Vagina (tissue), 2 donors: ENCODE measurements at regions not wholly inside any gene's neighbourhood (a gene's known extent, or its start where the extent isn't known, plus 50 kb on each side); places are given as distances from the start of the nearest gene placed in this dataset.

Source experiments
- DNase-seq, 2 donors: peaks; one replicate each; pipeline ENCODE4 v3.0.0-alpha.2; 2017; ENCODE audit errors: extremely low spot score in 2 of 2
- H3K27ac ChIP-seq: fragments of 200-600 bp; sonication (generic); one replicate; pipeline ENCODE4 v1.5.1; 2019
- H3K27me3 ChIP-seq: fragments of 200-600 bp; sonication (generic); one replicate; pipeline ENCODE4 v1.5.1; 2019
- H3K36me3 ChIP-seq, 2 donors: fragments of 200-600 bp; sonication (generic); one replicate each; pipeline ENCODE4 v1.5.1; 2017 to 2019
- H3K4me1 ChIP-seq: fragments of 200-600 bp; sonication (generic); one replicate; pipeline ENCODE4 v1.5.1; 2019
- H3K4me3 ChIP-seq, 2 donors: fragments of 200-600 bp; sonication (generic); 1 replicate in 1 of 2; 2 replicates in 1 of 2; pipeline ENCODE4 v1.5.1; 2016 to 2019
- H3K9me3 ChIP-seq: fragments of 200-600 bp; sonication (generic); one replicate; pipeline ENCODE4 v1.5.1; 2019
- POLR2A ChIP-seq, 2 donors: fragments of 450-650 bp; IDR thresholded peaks; one replicate each; pipeline ENCODE4 v1.6.1; 2017; ENCODE audit warnings: antibody characterized with exemption in 2 of 2, mild to moderate bottlenecking in 2 of 2, moderate library complexity in 2 of 2
- POLR2AphosphoS5 ChIP-seq, 2 donors: sonication (generic); formaldehyde crosslinking; IDR thresholded peaks; one replicate each; pipeline ENCODE4 v1.9.0; 2017; ENCODE audit warnings: antibody characterized with exemption in 2 of 2, mild to moderate bottlenecking in 2 of 2, low read depth in 1 of 2; ENCODE audit not compliant: insufficient read depth in 1 of 2
- intact Hi-C: fragments of 100-400 bp; cut with DNase I; formaldehyde crosslinking; loops from one replicate; pipeline ENCODE4 v1.15.1; 2023
- TF ChIP-seq, protein P1 (sequence below), 3 experiments: fragments of 450-650 bp in 2 of 3; fragments of 200-600 bp in 1 of 3; sonication (generic) in 1 of 3; IDR thresholded peaks; one replicate each; pipeline ENCODE4 v1.5.1; 2017 to 2019; ENCODE audit warnings: antibody characterized with exemption in 3 of 3, mild to moderate bottlenecking in 2 of 3, moderate library complexity in 2 of 3

DNA sequence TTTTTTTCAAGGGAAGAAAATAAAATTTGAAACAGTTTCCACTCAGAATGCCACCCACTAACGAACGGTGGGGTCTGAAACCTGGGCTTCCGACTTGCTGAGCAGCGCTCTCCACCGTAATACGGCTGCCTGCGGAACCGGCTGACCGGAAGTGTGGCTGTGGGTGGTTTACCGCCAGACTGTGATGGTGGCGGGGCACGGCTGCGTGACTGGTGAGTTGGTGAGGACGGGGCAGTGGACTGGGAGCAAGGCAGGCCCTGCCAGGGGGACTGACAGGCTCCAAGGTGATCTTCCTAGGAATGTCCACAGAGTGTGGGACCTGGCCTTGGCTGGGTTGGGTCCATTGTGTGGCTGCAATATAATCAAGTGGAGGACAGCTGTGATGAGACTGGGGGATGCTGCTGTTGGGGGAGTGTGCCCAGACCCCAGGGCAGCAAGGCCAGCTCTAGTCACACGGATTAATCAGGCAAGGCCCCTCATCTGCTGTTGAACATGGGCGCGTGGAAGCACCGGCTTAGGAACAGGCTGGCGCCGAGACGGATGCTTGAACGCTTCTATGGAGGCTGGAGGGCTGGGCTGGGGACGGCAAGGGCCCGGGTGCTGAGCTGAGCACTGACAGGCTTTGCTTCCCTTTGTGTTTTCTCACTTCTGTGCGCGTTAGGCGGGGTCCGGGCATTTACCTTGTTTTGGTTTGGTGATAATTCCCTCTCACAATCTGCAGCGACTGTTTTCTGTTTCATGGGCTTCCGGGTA is 357.7 kb upstream of the SPRED2 start:
- intact Hi-C loops = no loop called here
- no peak overlapping the region for H3K27ac ChIP-seq
- H3K4me3 ChIP-seq = no peak overlapping the region
- no peaks in the 10 kb centered on the region for H3K36me3 ChIP-seq
- TF ChIP-seq, protein P1, sequence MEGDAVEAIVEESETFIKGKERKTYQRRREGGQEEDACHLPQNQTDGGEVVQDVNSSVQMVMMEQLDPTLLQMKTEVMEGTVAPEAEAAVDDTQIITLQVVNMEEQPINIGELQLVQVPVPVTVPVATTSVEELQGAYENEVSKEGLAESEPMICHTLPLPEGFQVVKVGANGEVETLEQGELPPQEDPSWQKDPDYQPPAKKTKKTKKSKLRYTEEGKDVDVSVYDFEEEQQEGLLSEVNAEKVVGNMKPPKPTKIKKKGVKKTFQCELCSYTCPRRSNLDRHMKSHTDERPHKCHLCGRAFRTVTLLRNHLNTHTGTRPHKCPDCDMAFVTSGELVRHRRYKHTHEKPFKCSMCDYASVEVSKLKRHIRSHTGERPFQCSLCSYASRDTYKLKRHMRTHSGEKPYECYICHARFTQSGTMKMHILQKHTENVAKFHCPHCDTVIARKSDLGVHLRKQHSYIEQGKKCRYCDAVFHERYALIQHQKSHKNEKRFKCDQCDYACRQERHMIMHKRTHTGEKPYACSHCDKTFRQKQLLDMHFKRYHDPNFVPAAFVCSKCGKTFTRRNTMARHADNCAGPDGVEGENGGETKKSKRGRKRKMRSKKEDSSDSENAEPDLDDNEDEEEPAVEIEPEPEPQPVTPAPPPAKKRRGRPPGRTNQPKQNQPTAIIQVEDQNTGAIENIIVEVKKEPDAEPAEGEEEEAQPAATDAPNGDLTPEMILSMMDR (IDR thresholded peaks at IDR 0.05) = no peak
- no peak for TF ChIP-seq POLR2A (IDR thresholded peaks at IDR 0.05)
- no peak for TF ChIP-seq POLR2AphosphoS5 (IDR thresholded peaks at IDR 0.05; ENCODE audit: insufficient read depth in 1 of 2, low read depth in 1 of 2)
- no peak for DNase-seq
- no peaks in the 10 kb centered on the region for H3K27me3 ChIP-seq
- no peaks in the 10 kb centered on the region for H3K9me3 ChIP-seq
- no peaks in the 10 kb centered on the region for H3K4me1 ChIP-seq

DNA sequence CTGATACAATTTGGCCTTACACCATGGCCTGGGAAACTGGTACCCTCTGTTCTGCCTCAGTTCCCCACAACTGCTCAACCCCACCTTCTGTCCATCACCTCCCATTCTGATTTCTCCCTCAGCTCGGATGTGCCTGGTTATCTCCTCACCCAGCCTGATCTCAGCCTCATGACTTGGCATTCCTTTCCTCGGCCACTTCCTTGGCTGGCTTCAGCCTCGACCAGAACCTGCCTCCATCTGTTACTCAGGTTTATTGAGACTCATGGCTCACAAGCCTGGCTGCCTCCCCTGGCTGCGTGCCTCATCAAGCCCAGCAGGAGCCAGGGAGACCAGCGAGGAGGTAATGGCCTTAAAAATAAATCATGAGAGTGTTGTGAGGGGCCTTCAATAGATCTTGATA is 356.2 kb upstream of the SPRED2 start:
- TF ChIP-seq, protein P1 (IDR thresholded peaks at IDR 0.05) = no peak
- no peak for TF ChIP-seq POLR2AphosphoS5 (IDR thresholded peaks at IDR 0.05; ENCODE audit: insufficient read depth in 1 of 2, low read depth in 1 of 2)
- no peak for TF ChIP-seq POLR2A (IDR thresholded peaks at IDR 0.05)
- H3K9me3 ChIP-seq = no peaks in the 10 kb centered on the region
- H3K27ac ChIP-seq = no peak overlapping the region
- no peaks in the 10 kb centered on the region for H3K36me3 ChIP-seq
- intact Hi-C loops = no loop called here
- no peaks in the 10 kb centered on the region for H3K4me1 ChIP-seq
- H3K4me3 ChIP-seq = no peak overlapping the region
- no peak for DNase-seq
- H3K27me3 ChIP-seq = no peaks in the 10 kb centered on the region

DNA sequence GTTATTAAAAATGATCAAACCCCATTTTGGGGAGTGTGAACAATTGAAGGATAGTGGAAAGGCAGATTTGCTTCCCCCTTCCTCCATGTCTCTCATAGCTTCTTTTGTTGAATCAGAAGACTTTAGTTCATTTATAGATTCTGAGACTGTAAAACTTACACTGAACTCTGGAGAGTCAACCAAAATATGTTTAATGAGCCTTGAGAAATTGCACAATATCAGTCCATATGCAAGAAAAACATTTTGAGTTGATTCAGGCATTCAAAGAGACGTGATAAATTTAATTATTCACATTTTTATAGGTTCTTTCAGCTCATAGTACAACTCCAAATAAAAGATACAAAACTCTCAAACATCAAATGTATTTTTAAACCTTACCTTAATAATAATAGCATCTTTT is 354.4 kb upstream of the SPRED2 start:
- H3K27ac ChIP-seq = no peak overlapping the region
- no peaks in the 10 kb centered on the region for H3K36me3 ChIP-seq
- no peaks in the 10 kb centered on the region for H3K9me3 ChIP-seq
- TF ChIP-seq POLR2A (IDR thresholded peaks at IDR 0.05) (no peak), POLR2AphosphoS5 (IDR thresholded peaks at IDR 0.05; ENCODE audit: insufficient read depth in 1 of 2, low read depth in 1 of 2) (no peak)
- TF ChIP-seq, protein P1 (IDR thresholded peaks at IDR 0.05) = no peak
- H3K4me1 ChIP-seq = no peaks in the 10 kb centered on the region
- intact Hi-C loops = no loop called here
- no peak overlapping the region for H3K4me3 ChIP-seq
- no peak for DNase-seq
- H3K27me3 ChIP-seq = no peaks in the 10 kb centered on the region

DNA sequence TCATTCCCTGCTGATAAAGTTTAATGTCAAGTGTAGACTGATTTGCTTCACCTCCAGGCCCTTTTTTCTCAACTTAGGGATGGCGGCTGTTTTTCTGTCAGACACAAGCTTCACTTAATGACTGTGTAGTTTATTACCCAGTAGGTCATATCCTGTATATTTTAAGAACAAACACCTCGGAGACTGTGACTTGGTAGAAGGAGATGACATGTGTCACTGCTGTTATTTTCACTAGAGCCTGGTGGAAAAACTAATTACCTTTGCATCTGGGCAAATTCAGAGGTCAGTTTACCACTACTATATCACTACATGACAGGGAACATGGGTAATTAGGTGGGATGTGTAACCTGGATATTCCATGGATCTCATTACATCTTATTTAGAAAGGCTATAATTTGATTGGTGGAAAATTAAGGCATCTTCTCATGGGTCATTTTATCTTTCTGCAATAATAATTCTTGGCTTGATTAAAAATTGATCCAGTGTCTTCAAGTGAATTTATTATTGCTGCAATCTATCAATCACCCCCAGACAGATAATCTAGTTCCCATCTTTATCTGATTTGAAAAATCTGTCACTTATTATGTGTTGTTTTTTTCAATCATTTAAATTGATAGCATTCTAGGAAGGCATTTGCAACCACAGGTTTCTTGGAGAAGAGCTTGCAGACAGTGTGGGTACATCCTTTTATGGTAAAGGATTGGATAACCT is 353.8 kb upstream of the SPRED2 start:
- H3K27ac ChIP-seq = no peak overlapping the region
- H3K4me1 ChIP-seq = no peaks in the 10 kb centered on the region
- H3K36me3 ChIP-seq = no peaks in the 10 kb centered on the region
- DNase-seq = no peak
- no peak overlapping the region for H3K4me3 ChIP-seq
- no peaks in the 10 kb centered on the region for H3K9me3 ChIP-seq
- no peaks in the 10 kb centered on the region for H3K27me3 ChIP-seq
- TF ChIP-seq POLR2AphosphoS5 (IDR thresholded peaks at IDR 0.05; ENCODE audit: insufficient read depth in 1 of 2, low read depth in 1 of 2) (no peak), POLR2A (IDR thresholded peaks at IDR 0.05) (no peak)
- TF ChIP-seq, protein P1 (IDR thresholded peaks at IDR 0.05) = no peak
- intact Hi-C loops = no loop called here
